PC-9 (cell line): ENCODE measurements at regions not wholly inside any gene's neighbourhood (a gene's known extent, or its start where the extent isn't known, plus 50 kb on each side); places are given as distances from the start of the nearest gene placed in this dataset.
"Not testable (repeated sequence)": the region's sequence is repeated elsewhere in the genome, so short reads cannot be mapped to it uniquely, and the experiment has no call there.

ENCODE experiments used
- EZH2 ChIP-seq: fragments of 200-600 bp; sonication (generic); IDR thresholded peaks from 2 replicates; pipeline ENCODE4 v1.8.0; 2017; ENCODE audit warnings: antibody characterized with exemption, low read depth
- TF ChIP-seq, protein P1 (sequence below): fragments of 200-600 bp; sonication (generic); conservative IDR thresholded peaks from 2 replicates; pipeline ENCODE4 v1.6.1; 2017; ENCODE audit warnings: mixed run types, antibody characterized with exemption, mild to moderate bottlenecking, moderate library complexity

DNA sequence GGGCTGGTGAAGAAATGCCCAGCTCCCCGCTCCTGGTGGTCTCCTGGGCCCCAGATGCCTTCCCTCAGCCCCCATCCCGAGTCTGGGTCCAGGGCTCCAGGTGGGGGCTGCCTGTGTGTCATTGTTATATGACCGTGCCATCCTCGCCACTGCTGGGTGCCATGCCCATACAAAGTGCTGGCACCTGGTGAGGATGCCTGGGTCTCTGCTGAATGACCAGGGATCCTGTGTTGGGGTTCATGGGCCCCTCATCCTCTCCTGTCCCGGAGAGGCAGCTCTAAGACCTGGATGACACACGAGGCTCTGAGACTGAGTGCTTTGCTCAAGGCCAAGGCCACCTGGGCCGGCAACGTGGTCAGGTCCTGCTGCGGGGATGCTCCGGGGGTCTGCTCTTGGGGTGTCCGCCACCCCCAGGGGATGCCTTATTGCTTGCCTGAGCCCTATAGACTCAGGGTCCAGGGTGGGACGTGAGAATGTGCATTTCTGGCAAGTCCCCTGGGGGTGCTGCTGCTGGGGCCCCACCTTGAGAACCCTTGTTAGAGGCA lies 206.9 kb downstream of the LAT start:
- TF ChIP-seq, protein P1, sequence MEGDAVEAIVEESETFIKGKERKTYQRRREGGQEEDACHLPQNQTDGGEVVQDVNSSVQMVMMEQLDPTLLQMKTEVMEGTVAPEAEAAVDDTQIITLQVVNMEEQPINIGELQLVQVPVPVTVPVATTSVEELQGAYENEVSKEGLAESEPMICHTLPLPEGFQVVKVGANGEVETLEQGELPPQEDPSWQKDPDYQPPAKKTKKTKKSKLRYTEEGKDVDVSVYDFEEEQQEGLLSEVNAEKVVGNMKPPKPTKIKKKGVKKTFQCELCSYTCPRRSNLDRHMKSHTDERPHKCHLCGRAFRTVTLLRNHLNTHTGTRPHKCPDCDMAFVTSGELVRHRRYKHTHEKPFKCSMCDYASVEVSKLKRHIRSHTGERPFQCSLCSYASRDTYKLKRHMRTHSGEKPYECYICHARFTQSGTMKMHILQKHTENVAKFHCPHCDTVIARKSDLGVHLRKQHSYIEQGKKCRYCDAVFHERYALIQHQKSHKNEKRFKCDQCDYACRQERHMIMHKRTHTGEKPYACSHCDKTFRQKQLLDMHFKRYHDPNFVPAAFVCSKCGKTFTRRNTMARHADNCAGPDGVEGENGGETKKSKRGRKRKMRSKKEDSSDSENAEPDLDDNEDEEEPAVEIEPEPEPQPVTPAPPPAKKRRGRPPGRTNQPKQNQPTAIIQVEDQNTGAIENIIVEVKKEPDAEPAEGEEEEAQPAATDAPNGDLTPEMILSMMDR = not testable (repeated sequence)
- TF ChIP-seq EZH2 = not testable (repeated sequence)
